Bronchial epithelial cell (primary cell): ENCODE measurements at regions not wholly inside any gene's neighbourhood (a gene's known extent, or its start where the extent isn't known, plus 50 kb on each side); places are given as distances from the start of the nearest gene placed in this dataset.

Experiments
- DNase-seq: peaks from one replicate; pipeline ENCODE4 v3.0.0-alpha.2; 2010; ENCODE audit warnings: low read depth
- FAIRE-seq: peaks from 2 replicates; lab custom pipeline; 2011; peaks lifted over from hg19 to GRCh38; lab: Jason Lieb, UNC
- H3K27me3 ChIP-seq: 2 replicates; pipeline ENCODE4 v1.5.1; 2011; ENCODE audit warnings: low read length; ENCODE audit not compliant: control insufficient read depth, insufficient read depth
- H3K36me3 ChIP-seq: 2 replicates; pipeline ENCODE4 v1.5.1; 2011; ENCODE audit warnings: low read length; ENCODE audit not compliant: control insufficient read depth, insufficient read depth
- H3K4me3 ChIP-seq: 2 replicates; pipeline ENCODE4 v1.5.1; 2011; ENCODE audit warnings: mild to moderate bottlenecking, low read depth, low read length, control low read depth
- CTCF ChIP-seq: IDR thresholded peaks from 2 replicates; pipeline ENCODE4 v1.5.1; 2011; ENCODE audit warnings: mild to moderate bottlenecking, moderate library complexity, low read length, control low read depth, inconsistent platforms; ENCODE audit not compliant: insufficient read depth, severe bottlenecking

DNA sequence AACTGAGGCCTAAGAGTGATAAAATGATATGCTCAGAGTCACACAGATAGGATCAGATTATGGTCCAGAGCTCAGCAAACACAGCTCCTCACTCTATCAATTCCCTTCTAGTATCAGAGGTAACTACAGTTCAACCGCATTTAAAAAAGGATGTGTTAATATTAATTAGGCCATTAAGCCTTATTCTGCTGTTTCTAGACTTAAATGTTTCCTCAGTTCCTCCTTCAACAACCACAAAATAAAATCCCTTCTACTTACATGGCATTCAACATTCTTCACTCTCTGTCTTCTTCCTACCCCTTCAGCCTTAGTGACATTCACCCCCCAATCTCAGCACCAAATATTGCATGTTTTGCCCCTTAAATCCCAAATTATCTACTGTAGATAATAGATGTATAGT is 254.9 kb downstream of the PLPP3 start:
- no peak for DNase-seq
- Histone ChIP-seq H3K27me3 (no peaks in the 10 kb centered on the region), H3K36me3 (no peaks in the 10 kb centered on the region), H3K4me3 (no peak overlapping the region)
- no peak for FAIRE-seq
- TF ChIP-seq CTCF: no peak

- DNase-seq: no peak
- TF ChIP-seq CTCF: no peak
- Histone ChIP-seq H3K27me3 (no peaks in the 10 kb centered on the region), H3K36me3 (no peaks in the 10 kb centered on the region), H3K4me3 (no peak overlapping the region)
- no peak for FAIRE-seq
Observed at GRCh38 chr1:56322211-56322610, 257.2 kb downstream of the PLPP3 start.

DNA sequence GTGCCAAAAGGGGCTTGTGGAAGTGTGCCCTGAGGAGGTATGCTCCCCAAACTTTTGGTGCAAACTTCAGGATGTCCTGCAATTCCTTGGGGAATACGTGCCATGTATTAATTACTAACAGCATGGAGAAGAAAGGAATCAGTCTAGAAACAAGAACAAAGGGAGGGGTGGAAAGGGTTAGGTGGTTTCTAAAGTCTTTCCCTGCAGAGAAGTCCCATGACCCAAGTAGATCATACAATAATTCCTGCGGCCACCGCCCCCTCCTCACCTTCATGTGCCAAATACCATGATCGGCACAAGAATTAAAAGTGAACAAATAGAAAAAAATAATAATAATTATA is 258.2 kb downstream of the PLPP3 start:
- no peaks in the 10 kb centered on the region for H3K27me3 ChIP-seq
- no peak for TF ChIP-seq CTCF
- FAIRE-seq (no peak), DNase-seq (no peak)
- no peak overlapping the region for H3K4me3 ChIP-seq
- no peaks in the 10 kb centered on the region for H3K36me3 ChIP-seq

- no peak for DNase-seq
- TF ChIP-seq CTCF: no peak
- no peaks in the 10 kb centered on the region for H3K36me3 ChIP-seq
- no peak for FAIRE-seq
- H3K4me3 ChIP-seq: no peak overlapping the region
- H3K27me3 ChIP-seq: no peaks in the 10 kb centered on the region
Observed at GRCh38 chr1:56320464-56321149, 258.8 kb downstream of the PLPP3 start.

DNA sequence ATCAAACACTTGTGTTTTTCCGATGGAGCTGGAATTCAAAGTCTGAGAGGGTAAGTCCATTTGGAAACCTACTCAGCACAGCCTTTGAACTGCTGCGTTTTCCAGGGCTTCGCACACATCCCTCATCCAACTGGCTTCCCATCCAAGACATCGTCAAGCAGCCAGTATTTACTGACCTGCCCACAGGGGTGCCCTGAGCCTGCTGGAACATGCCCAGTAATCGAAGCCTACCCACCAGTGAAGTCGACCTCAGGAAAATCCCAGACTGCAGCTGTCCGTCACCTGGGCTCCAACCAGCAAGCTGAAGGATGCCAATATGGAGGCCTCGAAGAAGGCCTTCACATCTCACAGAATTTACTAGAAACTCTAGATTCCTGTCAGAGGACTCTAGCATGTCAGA is 261.6 kb downstream of the PLPP3 start:
- FAIRE-seq (no peak), DNase-seq (no peak)
- Histone ChIP-seq H3K36me3 (no peaks in the 10 kb centered on the region), H3K4me3 (no peak overlapping the region), H3K27me3 (no peaks in the 10 kb centered on the region)
- TF ChIP-seq CTCF: no peak
